Astrocyte of the cerebellum (primary cell): ENCODE measurements at regions not wholly inside any gene's neighbourhood (a gene's known extent, or its start where the extent isn't known, plus 50 kb on each side); places are given as distances from the start of the nearest gene placed in this dataset.
"Not testable (repeated sequence)": the region's sequence is repeated elsewhere in the genome, so short reads cannot be mapped to it uniquely, and the experiment has no call there.

Experiments used
- DNase-seq: peaks from one replicate; pipeline ENCODE4 v3.0.0-alpha.2; 2011; ENCODE audit warnings: low read depth
- H3K4me3 ChIP-seq: 2 replicates; pipeline ENCODE4 v1.5.1; 2011; ENCODE audit warnings: mild to moderate bottlenecking, low read depth, low read length, moderate library complexity
- in situ Hi-C: cut with HindIII; loops from 2 replicates; pipeline ENCODE4 v1.10.0; 2017; ENCODE audit warnings: low sequenced_read_pairs
- TF ChIP-seq, protein P1 (sequence below): IDR thresholded peaks from 2 replicates; pipeline ENCODE4 v1.5.1; 2012; ENCODE audit warnings: low read length, low read depth, moderate library complexity, mild to moderate bottlenecking; ENCODE audit errors: missing control alignments

DNA sequence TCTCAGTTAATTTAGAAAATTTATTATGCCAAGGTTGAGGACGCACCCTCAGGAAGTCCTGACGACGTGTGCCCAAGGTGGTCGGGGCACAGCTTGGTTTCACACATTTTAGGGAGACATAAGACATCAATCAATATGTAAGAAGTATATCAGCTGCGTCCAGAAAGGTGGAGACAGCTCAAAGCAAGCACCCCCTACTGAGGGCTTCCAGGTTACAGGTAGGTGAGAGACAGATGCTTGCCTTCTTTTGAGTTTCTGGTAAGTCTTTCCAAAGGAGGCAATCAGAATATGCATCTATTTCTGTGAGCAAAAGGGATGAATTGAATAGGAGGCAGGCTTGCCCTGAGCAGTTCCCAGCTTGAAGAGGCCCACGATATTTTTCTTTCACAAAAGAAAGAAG is 614.3 kb downstream of the XPNPEP1 start:
- TF ChIP-seq, protein P1, sequence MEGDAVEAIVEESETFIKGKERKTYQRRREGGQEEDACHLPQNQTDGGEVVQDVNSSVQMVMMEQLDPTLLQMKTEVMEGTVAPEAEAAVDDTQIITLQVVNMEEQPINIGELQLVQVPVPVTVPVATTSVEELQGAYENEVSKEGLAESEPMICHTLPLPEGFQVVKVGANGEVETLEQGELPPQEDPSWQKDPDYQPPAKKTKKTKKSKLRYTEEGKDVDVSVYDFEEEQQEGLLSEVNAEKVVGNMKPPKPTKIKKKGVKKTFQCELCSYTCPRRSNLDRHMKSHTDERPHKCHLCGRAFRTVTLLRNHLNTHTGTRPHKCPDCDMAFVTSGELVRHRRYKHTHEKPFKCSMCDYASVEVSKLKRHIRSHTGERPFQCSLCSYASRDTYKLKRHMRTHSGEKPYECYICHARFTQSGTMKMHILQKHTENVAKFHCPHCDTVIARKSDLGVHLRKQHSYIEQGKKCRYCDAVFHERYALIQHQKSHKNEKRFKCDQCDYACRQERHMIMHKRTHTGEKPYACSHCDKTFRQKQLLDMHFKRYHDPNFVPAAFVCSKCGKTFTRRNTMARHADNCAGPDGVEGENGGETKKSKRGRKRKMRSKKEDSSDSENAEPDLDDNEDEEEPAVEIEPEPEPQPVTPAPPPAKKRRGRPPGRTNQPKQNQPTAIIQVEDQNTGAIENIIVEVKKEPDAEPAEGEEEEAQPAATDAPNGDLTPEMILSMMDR: no peak
- H3K4me3 ChIP-seq: no peak overlapping the region

DNA sequence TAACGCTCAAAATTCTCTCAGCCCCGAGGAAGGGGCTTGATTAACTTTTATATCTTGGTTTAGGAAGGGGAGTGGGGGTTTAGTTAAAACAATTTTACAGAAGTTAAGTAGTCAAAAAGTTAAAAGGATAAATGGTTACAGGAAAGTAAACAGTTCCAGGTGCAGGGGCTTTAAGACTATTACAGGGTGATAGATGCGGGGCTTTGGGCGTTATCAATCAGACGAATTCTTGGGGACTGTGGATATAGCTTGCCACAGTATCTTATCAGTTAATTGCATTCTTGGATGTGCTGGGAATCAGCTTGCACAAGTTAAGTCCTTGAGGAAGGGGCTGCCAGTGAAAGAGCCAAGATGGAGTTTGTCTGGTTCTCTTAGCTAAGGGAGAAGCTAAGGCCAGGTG is 616.2 kb downstream of the XPNPEP1 start:
- DNase-seq, in situ Hi-C loops, H3K4me3 ChIP-seq: not testable (repeated sequence)

More for the DNA sequence above, 614.3 kb downstream of the XPNPEP1 start:
- in situ Hi-C loops: no loop called here
- DNase-seq: no peak

DNA sequence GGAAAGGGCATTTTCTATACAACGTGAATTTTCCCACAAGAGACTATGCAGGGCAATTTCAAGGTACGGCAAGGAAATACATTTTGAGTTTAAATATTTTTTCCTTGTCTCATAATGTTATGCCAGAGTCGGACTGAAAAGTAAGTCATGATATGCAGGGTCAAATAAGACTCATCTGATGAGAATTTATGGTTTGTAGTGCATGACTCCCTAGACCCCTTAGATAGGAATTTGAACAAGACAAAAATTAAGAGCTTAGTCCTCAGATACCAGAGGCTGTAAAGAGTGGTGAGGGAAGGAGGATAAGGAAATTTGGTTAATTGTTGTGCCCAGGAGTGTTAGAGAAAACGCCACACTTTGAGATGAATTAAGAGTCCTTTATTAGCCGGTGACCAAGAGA is 616.6 kb downstream of the XPNPEP1 start:
- TF ChIP-seq, protein P1: no peak
- in situ Hi-C loops: no loop called here
- H3K4me3 ChIP-seq: no peak overlapping the region
- no peak for DNase-seq

DNA sequence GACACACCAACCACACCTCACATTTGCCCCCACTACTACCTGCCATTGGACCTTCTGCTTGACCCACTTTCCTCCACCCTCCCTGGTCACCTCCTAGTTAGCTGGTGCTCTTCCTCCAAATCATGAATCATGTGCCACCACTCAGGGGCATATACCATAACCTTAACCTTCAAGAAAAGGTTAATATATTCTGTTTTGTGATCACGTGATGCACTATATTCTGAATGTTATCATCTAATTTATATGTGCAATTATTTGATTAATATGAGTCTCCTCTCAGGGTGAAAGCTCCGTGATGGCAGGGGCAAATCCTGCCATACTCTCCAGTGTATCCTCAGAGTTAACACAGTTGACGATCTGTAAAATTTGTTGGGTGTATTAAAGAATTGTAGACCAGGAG is 635.5 kb downstream of the XPNPEP1 start:
- no peak for DNase-seq
- in situ Hi-C loops: no loop called here
- TF ChIP-seq, protein P1: no peak
- H3K4me3 ChIP-seq: no peak overlapping the region

DNA sequence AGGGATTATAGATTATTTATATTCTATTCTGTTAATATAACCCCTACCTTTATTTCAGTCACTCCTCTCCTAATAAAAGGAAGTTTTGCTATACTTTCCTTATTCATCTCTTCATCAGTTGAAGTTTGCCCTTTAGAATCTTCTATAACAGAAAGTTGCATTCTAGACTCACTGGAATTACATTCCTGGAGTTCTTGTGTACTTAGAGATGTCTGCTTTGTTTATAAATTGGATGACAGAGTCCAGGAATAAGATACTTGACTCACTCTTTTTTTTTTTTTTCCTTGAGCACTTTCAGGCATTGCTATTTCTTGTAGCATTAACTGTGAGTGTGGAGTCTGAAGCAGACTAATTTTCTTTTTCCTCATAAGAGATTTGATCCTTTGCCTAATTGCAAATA is 640.8 kb downstream of the XPNPEP1 start:
- DNase-seq: peak; percentile 8
- H3K4me3 ChIP-seq: no peak overlapping the region
- TF ChIP-seq, protein P1: no peak
- in situ Hi-C loops: no loop called here

DNA sequence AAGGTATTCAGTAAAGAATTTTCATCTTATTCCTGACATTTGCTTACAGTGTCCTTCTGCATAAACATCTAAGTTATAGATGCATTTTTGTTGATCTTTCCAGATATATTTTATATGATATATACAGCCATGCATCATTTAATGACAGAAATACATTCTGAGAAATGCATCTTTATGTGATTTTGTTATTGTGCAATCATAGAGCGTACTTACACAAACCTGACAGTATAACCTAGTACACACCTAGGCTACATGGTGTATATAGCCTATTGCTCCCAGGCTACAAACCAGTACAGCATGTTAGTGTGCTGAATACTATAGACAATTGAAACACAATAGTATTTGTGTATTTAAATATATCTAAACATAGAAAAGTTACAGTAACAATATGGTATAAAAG is 642.0 kb downstream of the XPNPEP1 start:
- DNase-seq: no peak
- in situ Hi-C loops: no loop called here
- TF ChIP-seq, protein P1: no peak
- H3K4me3 ChIP-seq: no peak overlapping the region

DNA sequence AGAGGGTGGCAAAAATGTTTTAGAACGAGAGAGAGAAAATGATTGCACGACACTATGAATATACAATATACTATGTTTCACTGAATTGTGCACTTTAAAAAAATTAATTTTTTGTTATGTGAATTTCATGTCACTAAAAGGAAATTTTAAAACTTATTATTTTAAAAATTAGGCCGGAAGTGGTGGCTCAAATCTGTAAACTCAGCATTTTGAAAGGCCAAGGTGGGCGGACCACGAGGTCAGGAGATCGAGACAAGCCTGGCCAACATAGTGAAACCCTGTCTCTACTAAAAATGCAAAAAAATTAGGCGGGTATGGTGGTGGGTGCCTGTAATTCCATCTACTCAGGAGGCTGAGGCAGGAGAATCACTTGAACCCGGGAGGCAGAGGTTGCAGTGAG is 642.5 kb downstream of the XPNPEP1 start:
- in situ Hi-C loops: no loop called here
- TF ChIP-seq, protein P1: no peak
- no peak overlapping the region for H3K4me3 ChIP-seq
- DNase-seq: no peak
